Mesendoderm (in vitro differentiated cells): ENCODE measurements at regions not wholly inside any gene's neighbourhood (a gene's known extent, or its start where the extent isn't known, plus 50 kb on each side); places are given as distances from the start of the nearest gene placed in this dataset.
A peak's percentile ranks its signal among the peaks of the same experiment; 100 is the strongest.

Experiments used
- DNase-seq: peaks from one replicate; pipeline ENCODE4 v3.0.0; 2013
- H2AK5ac ChIP-seq: 2 replicates; pipeline ENCODE4 v1.6.1; 2013; ENCODE audit warnings: low read length, inconsistent platforms
- H2BK120ac ChIP-seq: 2 replicates; pipeline ENCODE4 v1.6.1; 2013; ENCODE audit warnings: low read depth, mild to moderate bottlenecking, low read length, moderate library complexity, mixed read lengths
- H2BK15ac ChIP-seq: replicated peaks from 2 replicates; pipeline ENCODE4 v1.6.1; 2013; ENCODE audit warnings: low read depth, mild to moderate bottlenecking, moderate library complexity
- H2BK5ac ChIP-seq: 2 replicates; pipeline ENCODE4 v1.6.1; 2013; ENCODE audit warnings: low read length, inconsistent platforms
- H3K18ac ChIP-seq: 2 replicates; pipeline ENCODE4 v1.6.1; 2013; ENCODE audit warnings: mild to moderate bottlenecking, low read length, mixed read lengths
- H3K23ac ChIP-seq: one replicate; pipeline ENCODE4 v1.6.1; 2013; ENCODE audit warnings: low read length
- H3K27ac ChIP-seq: 2 replicates; pipeline ENCODE4 v1.5.1; 2013; ENCODE audit warnings: low read depth, mild to moderate bottlenecking, inconsistent platforms, low read length, moderate library complexity
- H3K27me3 ChIP-seq: 2 replicates; pipeline ENCODE4 v1.6.1; 2013; ENCODE audit warnings: low read length, control low read depth, mild to moderate bottlenecking, inconsistent platforms; ENCODE audit not compliant: insufficient read depth, poor library complexity
- H3K36me3 ChIP-seq: 2 replicates; pipeline ENCODE4 v1.6.1; 2013; ENCODE audit warnings: low read length, inconsistent platforms; ENCODE audit not compliant: control insufficient read depth, insufficient read depth
- H3K4ac ChIP-seq: one replicate; pipeline ENCODE4 v1.6.1; 2013; ENCODE audit warnings: low read depth, mild to moderate bottlenecking, low read length, moderate library complexity
- H3K4me1 ChIP-seq: 2 replicates; pipeline ENCODE4 v1.6.1; 2013; ENCODE audit warnings: low read depth, low read length, inconsistent platforms; ENCODE audit not compliant: control insufficient read depth
- H3K4me2 ChIP-seq: 2 replicates; pipeline ENCODE4 v1.6.1; 2013; ENCODE audit warnings: low read length
- H3K4me3 ChIP-seq: 2 replicates; pipeline ENCODE4 v1.5.1; 2013; ENCODE audit warnings: mild to moderate bottlenecking, low read length
- H3K56ac ChIP-seq: one replicate; pipeline ENCODE4 v1.6.1; 2013; ENCODE audit warnings: low read length
- H3K79me1 ChIP-seq: 2 replicates; pipeline ENCODE4 v1.6.1; 2013; ENCODE audit warnings: low read length, inconsistent platforms
- H3K79me2 ChIP-seq: 2 replicates; pipeline ENCODE4 v1.6.1; 2013; ENCODE audit warnings: mild to moderate bottlenecking, low read length; ENCODE audit not compliant: control insufficient read depth, insufficient read depth
- H3K9ac ChIP-seq: 2 replicates; pipeline ENCODE4 v1.6.1; 2013; ENCODE audit warnings: low read length, inconsistent platforms
- H4K5ac ChIP-seq: one replicate; pipeline ENCODE4 v1.6.1; 2013; ENCODE audit warnings: low read length
- H4K8ac ChIP-seq: one replicate; pipeline ENCODE4 v1.6.1; 2013; ENCODE audit warnings: low read depth, mild to moderate bottlenecking, control low read depth, low read length, moderate library complexity
- WGBS: extraction: QIAGEN DNeasy Blood & Tissue Kit; methylation state at CpG from one replicate; pipeline ENCODE4 v1.1.7; 2013; ENCODE audit warnings: low lambda C conversion rate, missing lambda C conversion rate; ENCODE audit not compliant: insufficient coverage; ENCODE audit errors: extremely low coverage; 5-methylcytosine and 5-hydroxymethylcytosine counted together

GRCh38 chr5:173720953-173721600 lies 104.6 kb upstream of the BOD1 start:
- Histone ChIP-seq H3K27me3 (no peaks in the 10 kb centered on the region), H4K5ac (no peak overlapping the region), H4K8ac (no peak overlapping the region), H3K4ac (no peak overlapping the region), H3K9ac (no peak overlapping the region), H3K23ac (no peak overlapping the region), H3K56ac (peak overlapping the region; percentile 46), H3K79me1 (no peaks in the 10 kb centered on the region), H2BK120ac (no peak overlapping the region), H2AK5ac (no peak overlapping the region), H3K79me2 (no peaks in the 10 kb centered on the region), H3K4me2 (no peak overlapping the region), H2BK15ac (no peak overlapping the region), H3K18ac (no peak overlapping the region), H3K4me1 (no peaks in the 10 kb centered on the region), H3K27ac (no peak overlapping the region), H3K36me3 (no peaks in the 10 kb centered on the region), H3K4me3 (no peak overlapping the region), H2BK5ac (no peak overlapping the region)
- WGBS, result no CpG with 5 or more reads among the region's 7 CpGs
- DNase-seq, result no peak

- no peak overlapping the region for H3K18ac ChIP-seq
- WGBS, result no CpG with 5 or more reads among the region's 10 CpGs
- H4K8ac ChIP-seq, result no peak overlapping the region
- H3K79me1 ChIP-seq, result no peaks in the 10 kb centered on the region
- H2AK5ac ChIP-seq, result no peak overlapping the region
- H3K23ac ChIP-seq, result no peak overlapping the region
- no peak overlapping the region for H3K56ac ChIP-seq
- no peak overlapping the region for H4K5ac ChIP-seq
- H2BK120ac ChIP-seq, result no peak overlapping the region
- H3K27me3 ChIP-seq, result no peaks in the 10 kb centered on the region
- no peaks in the 10 kb centered on the region for H3K36me3 ChIP-seq
- no peak for DNase-seq
- H3K4me3 ChIP-seq, result no peak overlapping the region
- no peak overlapping the region for H2BK15ac ChIP-seq
- no peak overlapping the region for H2BK5ac ChIP-seq
- H3K27ac ChIP-seq, result no peak overlapping the region
- H3K4me2 ChIP-seq, result no peak overlapping the region
- H3K79me2 ChIP-seq, result no peaks in the 10 kb centered on the region
- no peak overlapping the region for H3K4ac ChIP-seq
- H3K9ac ChIP-seq, result no peak overlapping the region
- no peaks in the 10 kb centered on the region for H3K4me1 ChIP-seq
Observed at GRCh38 chr5:173721601-173722232, 105.3 kb upstream of the BOD1 start.

- no peak overlapping the region for H3K4me2 ChIP-seq
- no peak overlapping the region for H2AK5ac ChIP-seq
- H3K36me3 ChIP-seq, result no peaks in the 10 kb centered on the region
- H3K27ac ChIP-seq, result no peak overlapping the region
- DNase-seq, result no peak
- no peak overlapping the region for H2BK120ac ChIP-seq
- H4K5ac ChIP-seq, result no peak overlapping the region
- no peaks in the 10 kb centered on the region for H3K27me3 ChIP-seq
- no peak overlapping the region for H3K23ac ChIP-seq
- H3K18ac ChIP-seq, result no peak overlapping the region
- WGBS, result no CpG with 5 or more reads among the region's 7 CpGs
- no peak overlapping the region for H2BK15ac ChIP-seq
- no peak overlapping the region for H3K9ac ChIP-seq
- no peak overlapping the region for H3K56ac ChIP-seq
- no peaks in the 10 kb centered on the region for H3K4me1 ChIP-seq
- no peak overlapping the region for H3K4ac ChIP-seq
- no peak overlapping the region for H4K8ac ChIP-seq
- H2BK5ac ChIP-seq, result no peak overlapping the region
- H3K79me1 ChIP-seq, result no peaks in the 10 kb centered on the region
- no peaks in the 10 kb centered on the region for H3K79me2 ChIP-seq
- no peak overlapping the region for H3K4me3 ChIP-seq
Observed at GRCh38 chr5:173726846-173727557, 110.6 kb upstream of the BOD1 start.

- Histone ChIP-seq H3K9ac (no peak overlapping the region), H4K8ac (no peak overlapping the region), H3K23ac (no peak overlapping the region), H3K18ac (no peak overlapping the region), H3K4me1 (no peaks in the 10 kb centered on the region), H3K79me1 (no peaks in the 10 kb centered on the region), H3K36me3 (no peaks in the 10 kb centered on the region), H3K56ac (no peak overlapping the region), H3K4me2 (no peak overlapping the region), H3K4ac (no peak overlapping the region), H4K5ac (no peak overlapping the region), H3K27ac (no peak overlapping the region), H2BK120ac (no peak overlapping the region), H3K4me3 (no peak overlapping the region), H2AK5ac (no peak overlapping the region), H2BK15ac (no peak overlapping the region), H3K27me3 (no peaks in the 10 kb centered on the region), H2BK5ac (no peak overlapping the region), H3K79me2 (no peaks in the 10 kb centered on the region)
- no CpG with 5 or more reads among the region's 9 CpGs for WGBS
- DNase-seq, result no peak
Observed at GRCh38 chr5:173727839-173728778, 111.7 kb upstream of the BOD1 start.

GRCh38 chr5:173729079-173729765 lies 112.8 kb upstream of the BOD1 start:
- Histone ChIP-seq H3K4ac (no peak overlapping the region), H3K18ac (no peak overlapping the region), H4K5ac (no peak overlapping the region), H3K27ac (no peak overlapping the region), H4K8ac (no peak overlapping the region), H2BK120ac (no peak overlapping the region), H3K4me3 (no peak overlapping the region), H2AK5ac (no peak overlapping the region), H3K9ac (no peak overlapping the region), H3K4me2 (no peak overlapping the region), H3K27me3 (no peaks in the 10 kb centered on the region), H3K79me2 (no peaks in the 10 kb centered on the region), H3K36me3 (no peaks in the 10 kb centered on the region), H3K4me1 (no peaks in the 10 kb centered on the region), H3K79me1 (no peaks in the 10 kb centered on the region), H2BK5ac (no peak overlapping the region), H2BK15ac (no peak overlapping the region), H3K23ac (no peak overlapping the region), H3K56ac (no peak overlapping the region)
- WGBS, result no CpG with 5 or more reads among the region's 10 CpGs
- peak; percentile 44 for DNase-seq
